ENCODE measurements at regions not wholly inside any gene's neighbourhood (a gene's known extent, or its start where the extent isn't known, plus 50 kb on each side); places are given as distances from the start of the nearest gene placed in this dataset.
"Not testable (repeated sequence)": the region's sequence is repeated elsewhere in the genome, so short reads cannot be mapped to it uniquely, and the experiment has no call there.

- no peak for DNase-seq
Measured at GRCh38 chr2:16039055-16039454, 98.7 kb downstream of the MYCN start.

DNA sequence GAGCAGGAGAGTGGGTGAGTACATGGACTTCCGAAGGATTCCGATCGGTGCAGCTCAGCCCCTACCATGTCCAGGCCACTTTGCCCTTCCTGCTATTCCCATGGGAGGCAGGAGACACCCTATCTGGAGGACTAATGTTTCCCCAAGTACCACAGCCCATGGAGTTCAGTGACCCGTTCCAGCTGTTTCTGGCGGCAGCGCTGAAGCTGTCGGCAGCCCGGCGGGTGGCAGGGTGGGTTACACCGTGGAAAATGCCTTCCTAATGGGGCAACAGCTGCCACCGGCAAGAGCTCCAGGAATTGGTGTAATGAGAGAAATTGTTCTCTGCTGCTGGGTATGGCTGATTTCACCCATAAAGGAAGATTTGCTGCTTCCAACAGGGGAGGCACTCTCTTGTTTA lies 98.3 kb downstream of the MYCN start:
- no peak for DNase-seq

- no peak for DNase-seq
Measured at GRCh38 chr2:16037808-16038457, 97.6 kb downstream of the MYCN start.

DNA sequence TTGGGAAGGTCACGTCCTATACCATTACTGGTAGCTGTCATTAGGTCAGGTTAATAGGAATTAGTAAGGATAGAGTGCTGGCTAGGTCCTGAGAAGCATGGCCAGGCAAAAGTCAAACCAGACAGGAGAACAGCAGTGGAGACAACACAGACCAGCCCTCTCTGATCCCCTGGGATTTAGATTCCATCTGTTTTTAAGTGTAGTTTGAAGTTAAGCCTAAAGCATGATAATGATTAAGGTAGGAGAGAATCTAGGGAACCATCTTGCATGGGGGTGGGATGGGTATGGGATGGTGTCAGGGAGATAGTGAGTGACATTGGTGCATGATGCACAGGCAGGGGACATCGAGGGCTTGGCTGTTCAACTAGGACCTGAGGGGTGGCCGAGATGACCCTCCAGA lies 96.6 kb downstream of the MYCN start:
- no peak for DNase-seq

DNA sequence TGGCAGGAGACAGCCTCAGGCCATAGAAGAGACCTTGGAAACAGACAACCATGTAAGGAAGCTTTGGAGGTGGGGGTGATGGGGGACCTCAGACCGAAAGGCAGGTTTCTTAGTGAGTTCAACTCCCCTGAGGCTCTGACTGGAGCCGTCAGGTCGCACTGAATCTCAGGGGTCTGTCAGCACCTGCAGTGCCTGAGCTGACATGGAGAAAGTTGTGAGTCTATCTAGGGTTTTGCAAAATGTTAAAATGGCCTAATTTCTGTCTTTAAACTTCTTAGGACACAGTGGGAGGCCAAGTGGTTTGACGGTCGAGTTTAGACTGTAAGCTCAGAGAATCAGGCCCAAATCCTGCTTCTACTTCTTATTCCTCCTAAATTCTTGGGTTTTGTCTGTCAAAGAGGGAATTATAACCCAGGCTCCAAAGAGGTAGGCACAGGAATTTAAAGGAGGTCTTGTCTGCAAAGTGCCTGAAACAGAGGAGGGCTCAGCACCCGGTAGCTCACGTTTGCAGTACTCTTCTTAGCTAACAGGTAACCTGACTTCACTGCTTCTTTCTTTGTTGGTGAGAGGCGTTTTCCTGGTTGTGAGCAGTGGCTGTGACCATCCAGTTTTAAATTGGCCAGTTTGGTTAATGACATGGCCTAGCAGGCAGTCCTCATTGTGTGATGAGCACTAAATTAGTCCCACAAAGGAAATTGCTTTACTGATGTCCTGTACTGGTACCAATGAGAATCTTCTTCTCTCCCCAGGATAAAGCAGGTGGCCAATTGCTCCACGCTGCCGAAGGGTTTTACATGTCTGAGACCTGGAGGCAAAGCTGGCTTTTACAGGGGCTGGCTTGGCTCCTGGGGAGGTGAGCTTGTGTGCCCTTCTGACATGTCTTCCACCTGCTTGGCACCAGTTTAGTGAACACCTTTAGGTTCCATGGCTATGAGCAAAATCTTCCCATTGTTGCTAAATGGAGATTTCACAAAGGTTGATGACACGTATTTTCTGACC lies 95.7 kb downstream of the MYCN start:
- DNase-seq = no peak

DNA sequence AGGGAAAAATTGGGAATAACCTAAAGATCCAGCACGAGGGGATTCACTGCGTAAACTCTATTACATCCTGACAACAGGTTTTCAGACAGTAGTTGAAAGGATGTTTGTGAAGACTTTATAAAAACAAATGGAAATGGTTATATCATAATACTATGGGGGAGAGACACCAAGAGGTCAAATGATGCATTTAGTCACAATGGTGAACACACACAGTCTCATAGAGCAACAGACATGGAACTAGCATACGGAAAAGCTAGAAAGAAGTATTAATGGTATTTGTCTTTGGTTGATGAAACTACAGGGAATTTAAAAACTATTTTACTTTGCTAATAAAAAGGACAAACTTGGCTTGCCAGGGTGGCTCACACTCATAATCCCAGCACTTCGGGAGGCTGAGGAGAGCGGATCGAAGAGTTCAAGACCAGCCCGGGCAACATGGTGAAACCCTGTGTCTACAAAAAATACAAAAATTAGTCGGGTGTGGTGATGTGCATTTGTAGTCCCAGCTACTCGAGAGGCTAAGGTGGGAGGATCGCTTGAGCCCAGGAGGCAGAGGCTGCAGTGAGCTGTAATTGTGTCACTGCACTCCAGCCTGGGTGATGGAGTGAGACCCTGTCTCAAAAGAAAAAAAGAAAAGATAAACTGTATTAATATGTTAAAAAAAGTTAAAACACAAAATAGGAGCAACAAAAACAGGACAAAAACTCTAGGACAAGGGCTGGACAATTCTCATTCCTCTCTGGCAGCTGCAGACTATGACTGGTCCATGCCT lies 94.8 kb downstream of the MYCN start:
- no peak for DNase-seq

DNA sequence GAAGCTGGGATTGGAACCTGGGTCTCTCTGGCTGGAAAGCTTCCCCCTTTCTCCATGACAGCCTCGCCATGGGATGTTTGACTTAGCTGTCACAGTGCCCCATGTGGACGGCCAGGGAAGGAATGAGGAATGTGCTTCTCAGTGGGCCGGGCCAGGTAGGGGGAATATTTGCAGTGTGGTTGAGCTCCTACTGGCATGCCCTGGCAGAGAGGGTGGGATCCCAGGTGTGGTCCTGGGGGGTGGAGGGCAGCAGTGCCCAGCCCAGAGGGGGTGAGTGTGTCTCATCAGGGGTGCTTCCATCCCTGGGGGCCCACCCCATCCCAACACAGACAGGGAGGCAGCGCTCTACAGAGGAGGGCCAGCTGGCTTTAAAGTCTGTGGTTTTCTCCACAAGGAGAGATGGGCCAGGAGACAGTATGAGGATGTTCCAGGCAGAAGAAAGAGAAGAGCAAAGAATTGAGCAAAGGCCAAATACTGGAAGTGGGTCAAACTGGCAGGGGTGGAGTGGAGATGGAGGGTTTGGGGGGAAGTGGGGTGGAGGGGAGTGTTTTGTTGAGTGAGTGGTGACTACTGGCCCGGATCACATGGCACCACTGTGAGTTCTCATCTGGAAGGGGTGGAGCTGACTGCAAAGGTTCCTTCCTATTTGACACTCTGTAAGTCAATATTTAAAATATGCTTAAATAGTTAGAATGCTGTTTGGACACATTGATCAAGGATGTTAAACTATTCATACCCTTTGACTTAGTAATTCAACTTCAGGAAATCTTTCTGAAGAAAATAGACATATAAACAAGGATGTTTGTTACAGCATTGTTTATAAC lies 94.0 kb downstream of the MYCN start:
- DNase-seq = no peak

- no peak for DNase-seq
Measured at GRCh38 chr2:16033032-16033293, 92.6 kb downstream of the MYCN start.

- no peak for DNase-seq
Measured at GRCh38 chr2:16032282-16033031, 92.1 kb downstream of the MYCN start.

GRCh38 chr2:16031848-16032159 lies 91.5 kb downstream of the MYCN start:
- no peak for DNase-seq

- no peak for DNase-seq
Measured at GRCh38 chr2:16031058-16031847, 90.9 kb downstream of the MYCN start.

- no peak for DNase-seq
Measured at GRCh38 chr2:16030206-16031057, 90.1 kb downstream of the MYCN start.

- no peak for DNase-seq
Measured at GRCh38 chr2:16028644-16029043, 88.3 kb downstream of the MYCN start.

GRCh38 chr2:16026816-16027501 lies 86.6 kb downstream of the MYCN start:
- no peak for DNase-seq

DNA sequence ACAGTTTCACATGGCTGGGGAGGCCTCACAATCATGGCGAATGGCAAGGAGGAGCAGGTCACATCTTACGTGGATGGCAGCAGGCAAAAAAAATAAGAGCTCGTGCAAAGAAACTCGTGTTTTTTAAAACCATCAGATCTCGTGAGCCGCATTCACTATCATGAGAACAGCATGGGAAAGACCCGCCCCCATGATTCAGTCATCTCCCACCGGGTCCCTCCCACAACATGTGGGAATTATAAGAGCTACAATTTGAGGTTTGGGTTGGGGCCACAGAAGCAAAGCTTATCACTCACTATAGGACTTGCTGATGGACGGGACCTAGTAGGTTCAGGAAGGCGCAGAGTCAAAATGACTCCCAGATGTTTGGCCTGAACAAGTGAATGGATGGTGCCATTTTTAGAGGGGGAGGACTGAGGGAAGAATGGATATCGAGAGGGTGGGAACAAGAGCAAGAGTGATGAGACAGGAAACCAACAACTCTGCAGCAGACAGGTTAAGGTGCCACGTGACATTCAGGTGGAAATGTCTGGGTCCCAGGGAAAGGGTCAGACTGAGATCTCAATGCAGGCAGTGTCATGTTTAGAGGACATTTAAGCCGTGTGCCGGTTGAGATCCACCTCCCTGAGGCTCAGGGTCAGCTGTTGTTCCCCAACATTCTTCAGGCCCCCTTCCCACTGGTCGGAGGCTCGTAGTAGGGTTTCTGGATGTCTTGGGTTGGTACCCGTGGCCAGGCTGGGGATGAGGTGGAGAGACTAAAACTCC lies 85.7 kb downstream of the MYCN start:
- no peak for DNase-seq

DNA sequence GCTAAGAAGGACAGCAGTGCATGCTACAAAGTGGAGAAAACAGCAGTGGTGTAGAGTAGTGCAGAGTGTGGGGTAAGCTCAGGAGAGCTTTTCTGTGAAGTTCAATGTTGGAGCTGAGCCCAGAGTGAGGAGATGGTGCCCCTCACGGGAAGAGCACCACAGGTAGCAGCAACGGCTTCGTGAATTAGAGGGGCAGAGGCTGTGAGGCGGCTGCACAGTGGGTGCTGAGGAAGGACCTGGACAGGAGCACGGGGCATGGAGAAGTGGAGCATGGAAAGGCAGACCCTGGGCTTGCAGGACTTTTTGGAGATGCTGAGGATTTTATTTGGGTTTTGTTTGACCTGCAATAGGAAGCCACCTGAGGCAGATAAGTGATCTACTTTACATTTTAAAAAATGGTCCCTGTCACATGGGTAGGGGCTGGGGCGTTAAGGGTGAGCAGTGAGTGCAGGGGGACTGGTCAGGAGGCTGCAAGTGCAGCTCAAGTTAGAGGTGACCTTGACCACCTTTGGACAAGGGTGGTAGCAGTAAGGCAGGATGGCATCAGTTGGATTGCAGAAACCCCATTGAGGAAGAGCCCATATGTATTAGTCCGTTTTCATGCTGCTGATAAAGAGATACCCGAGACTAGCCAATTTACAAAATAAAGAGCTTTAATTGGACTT lies 85.0 kb downstream of the MYCN start:
- no peak for DNase-seq

GRCh38 chr2:16024628-16025027 lies 84.3 kb downstream of the MYCN start:
- DNase-seq = not testable (repeated sequence)
